Middle frontal gyrus (tissue), 1 donor: ENCODE measurements at regions not wholly inside any gene's neighbourhood (a gene's known extent, or its start where the extent isn't known, plus 50 kb on each side); places are given as distances from the start of the nearest gene placed in this dataset.

Experiments
- DNase-seq: peaks from one replicate; pipeline ENCODE4 v3.0.0-alpha.2; 2015; ENCODE audit warnings: low spot score; ENCODE audit errors: extremely low spot score

- DNase-seq: no peak
Measured at GRCh38 chr9:79131246-79131774, 440.5 kb upstream of the TLE4 start.

GRCh38 chr9:79131824-79132377, 439.9 kb upstream of the TLE4 start:
- no peak for DNase-seq

- no peak for DNase-seq
Measured at GRCh38 chr9:79134654-79135053, 437.1 kb upstream of the TLE4 start.

GRCh38 chr9:79135681-79136415, 435.9 kb upstream of the TLE4 start:
- no peak for DNase-seq

- DNase-seq: no peak
Measured at GRCh38 chr9:79140751-79141150, 431.0 kb upstream of the TLE4 start.

GRCh38 chr9:79143211-79143610, 428.6 kb upstream of the TLE4 start:
- no peak for DNase-seq

GRCh38 chr9:79145442-79145841, 426.3 kb upstream of the TLE4 start:
- no peak for DNase-seq

- no peak for DNase-seq
Measured at GRCh38 chr9:79149585-79149984, 422.2 kb upstream of the TLE4 start.

- no peak for DNase-seq
Measured at GRCh38 chr9:79151791-79152190, 420.0 kb upstream of the TLE4 start.

- no peak for DNase-seq
Measured at GRCh38 chr9:79152306-79152705, 419.5 kb upstream of the TLE4 start.

GRCh38 chr9:79154806-79155205, 417.0 kb upstream of the TLE4 start:
- no peak for DNase-seq

- no peak for DNase-seq
Measured at GRCh38 chr9:79155308-79155707, 416.5 kb upstream of the TLE4 start.

- DNase-seq: no peak
Measured at GRCh38 chr9:79163544-79163943, 408.2 kb upstream of the TLE4 start.

GRCh38 chr9:79164406-79164805, 407.4 kb upstream of the TLE4 start:
- DNase-seq: no peak

- DNase-seq: no peak
Measured at GRCh38 chr9:79165020-79165780, 406.6 kb upstream of the TLE4 start.

GRCh38 chr9:79166005-79166404, 405.8 kb upstream of the TLE4 start:
- no peak for DNase-seq

GRCh38 chr9:79170643-79171042, 401.1 kb upstream of the TLE4 start:
- DNase-seq: no peak

- no peak for DNase-seq
Measured at GRCh38 chr9:79173932-79174331, 397.8 kb upstream of the TLE4 start.

GRCh38 chr9:79176014-79176697, 395.6 kb upstream of the TLE4 start:
- no peak for DNase-seq

- no peak for DNase-seq
Measured at GRCh38 chr9:79184831-79185230, 386.9 kb upstream of the TLE4 start.

GRCh38 chr9:79185866-79186265, 385.9 kb upstream of the TLE4 start:
- no peak for DNase-seq

GRCh38 chr9:79189511-79189924, 382.2 kb upstream of the TLE4 start:
- no peak for DNase-seq
